ENCODE measurements at regions not wholly inside any gene's neighbourhood (a gene's known extent, or its start where the extent isn't known, plus 50 kb on each side); places are given as distances from the start of the nearest gene placed in this dataset.
"Not testable (repeated sequence)": the region's sequence is repeated elsewhere in the genome, so short reads cannot be mapped to it uniquely, and the experiment has no call there.

- not testable (repeated sequence) for DNase-seq
These were observed 261.4 kb upstream of the HNRNPA3 start for GRCh38 chr2:176951218-176951617.

GRCh38 chr2:176956791-176957190, 255.8 kb upstream of the HNRNPA3 start:
- no peak for DNase-seq

GRCh38 chr2:176959614-176960013, 253.0 kb upstream of the HNRNPA3 start:
- no peak for DNase-seq

- DNase-seq: no peak
These were observed 252.5 kb upstream of the HNRNPA3 start for GRCh38 chr2:176960061-176960460.

- no peak for DNase-seq
These were observed 251.7 kb upstream of the HNRNPA3 start for GRCh38 chr2:176960736-176961520.

- DNase-seq: no peak
These were observed 250.6 kb upstream of the HNRNPA3 start for GRCh38 chr2:176961775-176962619.

GRCh38 chr2:176963568-176964287, 248.9 kb upstream of the HNRNPA3 start:
- no peak for DNase-seq

GRCh38 chr2:176967911-176968450, 244.6 kb upstream of the HNRNPA3 start:
- DNase-seq: no peak

GRCh38 chr2:176969642-176970359, 242.8 kb upstream of the HNRNPA3 start:
- no peak for DNase-seq

GRCh38 chr2:176976736-176977685, 235.6 kb upstream of the HNRNPA3 start:
- DNase-seq: no peak

GRCh38 chr2:176978921-176979320, 233.7 kb upstream of the HNRNPA3 start:
- DNase-seq: no peak

GRCh38 chr2:176979981-176980710, 232.4 kb upstream of the HNRNPA3 start:
- no peak for DNase-seq

- no peak for DNase-seq
These were observed 227.6 kb upstream of the HNRNPA3 start for GRCh38 chr2:176984987-176985386.

- no peak for DNase-seq
These were observed 226.7 kb upstream of the HNRNPA3 start for GRCh38 chr2:176985871-176986270.

- DNase-seq: no peak
These were observed 226.1 kb upstream of the HNRNPA3 start for GRCh38 chr2:176986487-176986886.

- no peak for DNase-seq
These were observed 221.2 kb upstream of the HNRNPA3 start for GRCh38 chr2:176991411-176991810.

GRCh38 chr2:176997074-176997791, 215.4 kb upstream of the HNRNPA3 start:
- no peak for DNase-seq

- no peak for DNase-seq
These were observed 214.8 kb upstream of the HNRNPA3 start for GRCh38 chr2:176997792-176998169.

GRCh38 chr2:176999301-176999700, 213.3 kb upstream of the HNRNPA3 start:
- DNase-seq: no peak
